ENCODE measurements at regions not wholly inside any gene's neighbourhood (a gene's known extent, or its start where the extent isn't known, plus 50 kb on each side); places are given as distances from the start of the nearest gene placed in this dataset.
"Not testable (repeated sequence)": the region's sequence is repeated elsewhere in the genome, so short reads cannot be mapped to it uniquely, and the experiment has no call there.

GRCh38 chr17:16844669-16845068, 127.2 kb downstream of the TNFRSF13B start:
- H3K9me3 ChIP-seq (ENCODE audit: control insufficient read depth, low read length, poor library complexity, severe bottlenecking); H3K36me3 Mint-ChIP-seq (ENCODE audit: low read depth); DNase-seq; ATAC-seq; H3K4me3 Mint-ChIP-seq; H3K4me1 Mint-ChIP-seq; H3K27me3 Mint-ChIP-seq; H3K27ac Mint-ChIP-seq: not testable (repeated sequence)

DNA sequence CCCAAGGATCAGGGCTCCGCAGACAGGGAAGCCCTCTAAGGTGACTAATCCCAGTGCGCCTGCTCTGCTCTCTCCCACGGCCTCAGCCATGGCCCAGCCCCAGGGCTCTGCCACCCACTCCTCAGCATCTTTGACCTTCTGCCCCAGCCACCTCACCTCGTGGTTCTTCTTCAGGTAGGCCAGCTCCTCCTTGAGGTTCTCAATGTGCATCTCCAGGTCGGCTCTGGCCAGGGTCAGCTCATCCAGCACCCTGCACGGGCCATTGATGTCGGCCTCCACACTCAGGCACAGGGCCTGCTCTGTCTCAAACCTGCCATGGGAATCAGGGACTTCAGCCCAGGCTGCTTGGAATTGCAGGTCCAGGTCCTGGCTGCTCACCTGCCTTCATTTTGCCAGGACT, 128.4 kb downstream of the TNFRSF13B start:
- not testable (repeated sequence) for H3K27ac Mint-ChIP-seq; H3K27me3 Mint-ChIP-seq; DNase-seq; H3K4me1 Mint-ChIP-seq; H3K4me3 Mint-ChIP-seq; H3K9me3 ChIP-seq (ENCODE audit: control insufficient read depth, low read length, poor library complexity, severe bottlenecking); ATAC-seq; H3K36me3 Mint-ChIP-seq (ENCODE audit: low read depth)

GRCh38 chr17:16842346-16842745, 129.6 kb downstream of the TNFRSF13B start:
- not testable (repeated sequence) for H3K27ac Mint-ChIP-seq

GRCh38 chr17:16841896-16842295, 130.0 kb downstream of the TNFRSF13B start:
- not testable (repeated sequence) for ATAC-seq; H3K27ac Mint-ChIP-seq; H3K36me3 Mint-ChIP-seq (ENCODE audit: low read depth); H3K4me3 Mint-ChIP-seq; DNase-seq; H3K9me3 ChIP-seq (ENCODE audit: control insufficient read depth, low read length, poor library complexity, severe bottlenecking); H3K4me1 Mint-ChIP-seq; H3K27me3 Mint-ChIP-seq

More at GRCh38 chr17:16842346-16842745, 129.6 kb downstream of the TNFRSF13B start:
- not testable (repeated sequence) for H3K9me3 ChIP-seq (ENCODE audit: control insufficient read depth, low read length, poor library complexity, severe bottlenecking); DNase-seq; H3K36me3 Mint-ChIP-seq (ENCODE audit: low read depth); ATAC-seq; H3K4me1 Mint-ChIP-seq; H3K4me3 Mint-ChIP-seq; H3K27me3 Mint-ChIP-seq

GRCh38 chr17:16840219-16840618, 131.7 kb downstream of the TNFRSF13B start:
- not testable (repeated sequence) for H3K9me3 ChIP-seq (ENCODE audit: control insufficient read depth, low read length, poor library complexity, severe bottlenecking); H3K4me1 Mint-ChIP-seq; ATAC-seq; H3K27me3 Mint-ChIP-seq; H3K36me3 Mint-ChIP-seq (ENCODE audit: low read depth); H3K27ac Mint-ChIP-seq; H3K4me3 Mint-ChIP-seq; DNase-seq

GRCh38 chr17:16839242-16840175, 132.4 kb downstream of the TNFRSF13B start:
- H3K27me3 Mint-ChIP-seq; H3K9me3 ChIP-seq (ENCODE audit: control insufficient read depth, low read length, poor library complexity, severe bottlenecking); DNase-seq; H3K4me3 Mint-ChIP-seq; H3K4me1 Mint-ChIP-seq; H3K36me3 Mint-ChIP-seq (ENCODE audit: low read depth); ATAC-seq; H3K27ac Mint-ChIP-seq: not testable (repeated sequence)

GRCh38 chr17:16838795-16839194, 133.1 kb downstream of the TNFRSF13B start:
- not testable (repeated sequence) for H3K9me3 ChIP-seq (ENCODE audit: control insufficient read depth, low read length, poor library complexity, severe bottlenecking); H3K36me3 Mint-ChIP-seq (ENCODE audit: low read depth); DNase-seq; H3K4me3 Mint-ChIP-seq; ATAC-seq; H3K27me3 Mint-ChIP-seq; H3K4me1 Mint-ChIP-seq; H3K27ac Mint-ChIP-seq

GRCh38 chr17:16838287-16838686, 133.6 kb downstream of the TNFRSF13B start:
- not testable (repeated sequence) for H3K27ac Mint-ChIP-seq; H3K9me3 ChIP-seq (ENCODE audit: control insufficient read depth, low read length, poor library complexity, severe bottlenecking); DNase-seq; H3K4me1 Mint-ChIP-seq; H3K27me3 Mint-ChIP-seq; H3K4me3 Mint-ChIP-seq; H3K36me3 Mint-ChIP-seq (ENCODE audit: low read depth); ATAC-seq

DNA sequence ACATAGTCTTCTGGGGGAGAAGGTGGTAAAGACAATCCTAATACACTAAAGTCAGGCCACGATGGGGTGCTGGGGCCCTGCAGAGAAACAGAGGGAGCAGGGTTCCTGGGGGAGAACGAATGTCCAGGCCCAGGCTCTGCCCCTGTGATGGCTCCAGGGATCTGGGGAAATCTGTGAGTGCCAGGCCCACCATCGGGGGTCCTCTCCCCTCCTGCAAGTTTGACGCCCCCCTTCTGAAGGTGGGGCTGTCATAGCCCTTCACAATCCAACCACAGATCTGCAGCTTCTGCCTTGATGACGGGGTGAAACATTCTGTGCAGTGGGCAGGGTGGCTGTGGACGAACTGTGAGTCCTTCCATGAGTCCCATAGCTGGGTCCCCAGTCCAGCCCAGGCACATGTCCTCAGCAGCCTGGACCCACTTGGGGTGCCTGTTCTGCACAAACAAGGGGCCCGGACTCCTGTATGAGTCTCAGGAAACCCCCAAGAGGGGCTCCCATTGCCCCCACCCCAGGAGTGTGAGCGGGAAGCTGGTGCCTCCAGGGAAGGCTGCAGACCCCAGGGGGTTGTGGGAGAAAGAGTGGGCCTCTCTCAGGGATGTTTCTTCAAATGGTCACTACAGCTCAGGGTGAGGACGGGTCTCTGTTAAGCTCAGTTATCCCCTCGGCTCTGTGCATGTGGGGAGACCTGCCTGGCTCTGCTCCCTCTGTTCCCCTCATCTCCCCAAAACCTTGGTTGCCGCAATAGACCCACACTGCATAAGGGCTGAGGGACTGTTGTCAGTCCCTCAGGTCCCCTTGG, 134.3 kb downstream of the TNFRSF13B start:
- not testable (repeated sequence) for H3K36me3 Mint-ChIP-seq (ENCODE audit: low read depth); H3K9me3 ChIP-seq (ENCODE audit: control insufficient read depth, low read length, poor library complexity, severe bottlenecking); H3K4me3 Mint-ChIP-seq; ATAC-seq; H3K4me1 Mint-ChIP-seq; H3K27me3 Mint-ChIP-seq; H3K27ac Mint-ChIP-seq; DNase-seq

DNA sequence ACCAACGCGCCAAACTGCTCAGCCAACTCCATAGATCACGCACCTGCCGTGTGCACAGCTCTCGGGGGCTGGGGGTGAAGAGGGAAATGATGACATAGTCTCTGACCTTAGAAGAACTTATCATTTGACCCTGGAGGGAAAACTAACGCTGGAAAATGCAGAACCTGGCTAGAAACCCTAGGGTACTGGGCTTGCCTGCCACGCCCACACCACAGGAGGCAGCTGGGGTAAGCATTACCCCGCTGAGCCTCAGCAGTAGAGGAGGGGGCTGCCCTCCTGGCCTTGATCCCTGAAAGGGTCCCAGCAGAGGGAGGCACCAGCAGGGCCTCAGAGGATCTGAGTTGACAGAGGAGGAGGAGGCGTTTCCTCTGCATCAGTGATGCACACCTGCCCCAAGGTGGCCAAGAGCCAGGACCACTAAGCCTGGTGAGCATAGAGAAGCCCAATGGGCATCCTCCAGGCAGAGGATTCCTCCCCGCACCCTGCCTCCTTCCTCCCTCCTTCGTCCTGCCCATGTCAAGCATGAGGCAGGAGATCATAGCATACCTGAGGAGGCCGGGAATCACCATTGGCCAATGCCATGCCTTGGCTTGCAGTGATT, 135.5 kb downstream of the TNFRSF13B start:
- H3K4me1 Mint-ChIP-seq; DNase-seq; ATAC-seq; H3K27ac Mint-ChIP-seq; H3K4me3 Mint-ChIP-seq; H3K27me3 Mint-ChIP-seq; H3K36me3 Mint-ChIP-seq (ENCODE audit: low read depth); H3K9me3 ChIP-seq (ENCODE audit: control insufficient read depth, low read length, poor library complexity, severe bottlenecking): not testable (repeated sequence)

- DNase-seq; H3K27me3 Mint-ChIP-seq; H3K4me3 Mint-ChIP-seq; ATAC-seq; H3K27ac Mint-ChIP-seq; H3K9me3 ChIP-seq (ENCODE audit: control insufficient read depth, low read length, poor library complexity, severe bottlenecking); H3K4me1 Mint-ChIP-seq; H3K36me3 Mint-ChIP-seq (ENCODE audit: low read depth): not testable (repeated sequence)
These were observed 138.4 kb downstream of the TNFRSF13B start for GRCh38 chr17:16833517-16833916.

- not testable (repeated sequence) for H3K36me3 Mint-ChIP-seq (ENCODE audit: low read depth); H3K4me3 Mint-ChIP-seq; H3K27me3 Mint-ChIP-seq; H3K4me1 Mint-ChIP-seq; H3K27ac Mint-ChIP-seq; ATAC-seq; H3K9me3 ChIP-seq (ENCODE audit: control insufficient read depth, low read length, poor library complexity, severe bottlenecking); DNase-seq
These were observed 139.1 kb downstream of the TNFRSF13B start for GRCh38 chr17:16832853-16833252.

DNA sequence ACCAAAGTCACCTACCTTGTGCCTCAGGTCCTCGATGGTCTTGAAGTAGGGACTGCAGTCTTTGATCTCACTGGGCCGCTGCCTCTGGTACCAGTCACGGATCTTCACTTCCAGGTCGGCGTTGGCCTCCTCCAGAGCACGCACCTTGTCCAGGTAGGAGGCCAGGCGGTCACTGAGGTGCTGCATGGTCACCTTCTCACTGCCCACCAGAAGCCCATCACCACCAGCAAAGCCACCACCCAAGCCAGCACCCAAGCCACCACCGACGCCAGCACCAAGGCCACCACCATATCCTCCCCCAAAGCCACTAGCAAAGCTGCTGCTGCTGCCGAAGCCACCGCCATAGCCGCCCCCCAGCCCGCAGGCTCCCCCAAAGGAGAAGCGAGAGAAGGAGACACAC, 139.7 kb downstream of the TNFRSF13B start:
- not testable (repeated sequence) for H3K36me3 Mint-ChIP-seq (ENCODE audit: low read depth); H3K9me3 ChIP-seq (ENCODE audit: control insufficient read depth, low read length, poor library complexity, severe bottlenecking); H3K27ac Mint-ChIP-seq; ATAC-seq; H3K27me3 Mint-ChIP-seq; H3K4me3 Mint-ChIP-seq; DNase-seq; H3K4me1 Mint-ChIP-seq

All from T-helper 17 cell (primary cell).